Keratinocyte (primary cell): ENCODE measurements at regions not wholly inside any gene's neighbourhood (a gene's known extent, or its start where the extent isn't known, plus 50 kb on each side); places are given as distances from the start of the nearest gene placed in this dataset.

Experiments
- DNase-seq: peaks from one replicate; pipeline ENCODE4 v3.0.0-alpha.2; 2011; ENCODE audit warnings: low read depth, missing footprints, low spot score
- FAIRE-seq: peaks from 2 replicates; lab custom pipeline; 2011; peaks lifted over from hg19 to GRCh38; lab: Jason Lieb, UNC
- H2AFZ ChIP-seq: 2 replicates; pipeline ENCODE4 v1.6.0; 2012; ENCODE audit warnings: low read length, control low read depth, inconsistent platforms; ENCODE audit not compliant: control insufficient read depth
- H3K27ac ChIP-seq: 2 replicates; pipeline ENCODE4 v1.5.1; 2011; ENCODE audit warnings: low read length; ENCODE audit not compliant: control insufficient read depth, insufficient read depth
- H3K27me3 ChIP-seq: 3 replicates; pipeline ENCODE4 v1.6.0; 2011; ENCODE audit warnings: low read length; ENCODE audit not compliant: control insufficient read depth, insufficient read depth; ENCODE audit errors: extremely low read depth
- H3K36me3 ChIP-seq, 2 experiments: 2 replicates in 1 of 2; 3 replicates in 1 of 2; pipeline ENCODE4 v1.5.1; 2011; ENCODE audit warnings: low read length in 2 of 2, mild to moderate bottlenecking in 1 of 2; ENCODE audit not compliant: control insufficient read depth in 2 of 2, insufficient read depth in 2 of 2; ENCODE audit errors: extremely low read depth in 1 of 2
- H3K4me1 ChIP-seq: 3 replicates; pipeline ENCODE4 v1.5.1; 2011; ENCODE audit warnings: low read length; ENCODE audit not compliant: control insufficient read depth, insufficient read depth; ENCODE audit errors: extremely low read depth
- H3K4me2 ChIP-seq: 3 replicates; pipeline ENCODE4 v1.6.0; 2011; ENCODE audit warnings: low read depth, low read length; ENCODE audit not compliant: control insufficient read depth, insufficient read depth; ENCODE audit errors: extremely low read depth
- H3K4me3 ChIP-seq, 3 experiments: fragments of 200-600 bp in 1 of 3; sonication (generic) in 1 of 3; 2 replicates in 2 of 3; 3 replicates in 1 of 3; pipeline ENCODE4 v1.5.1; 2011 to 2016; ENCODE audit warnings: low read length in 3 of 3, mild to moderate bottlenecking in 3 of 3, control low read depth in 2 of 3, inconsistent platforms in 1 of 3, low read depth in 1 of 3, mixed read lengths in 1 of 3, mixed run types in 1 of 3, moderate library complexity in 1 of 3; ENCODE audit not compliant: control insufficient read depth in 2 of 3, insufficient read depth in 2 of 3; ENCODE audit errors: extremely low read depth in 1 of 3
- H3K79me2 ChIP-seq: 2 replicates; pipeline ENCODE4 v1.6.0; 2012; ENCODE audit warnings: low read length; ENCODE audit not compliant: control insufficient read depth, insufficient read depth
- H3K9ac ChIP-seq: 3 replicates; pipeline ENCODE4 v1.6.0; 2011; ENCODE audit warnings: low read length; ENCODE audit not compliant: control insufficient read depth, insufficient read depth; ENCODE audit errors: extremely low read depth
- H3K9me1 ChIP-seq: 3 replicates; pipeline ENCODE4 v1.6.0; 2011; ENCODE audit warnings: low read length; ENCODE audit not compliant: control insufficient read depth, insufficient read depth; ENCODE audit errors: extremely low read depth
- H3K9me3 ChIP-seq: 2 replicates; pipeline ENCODE4 v1.5.1; 2012; ENCODE audit warnings: low read depth, low read length; ENCODE audit not compliant: control insufficient read depth
- H4K20me1 ChIP-seq: 3 replicates; pipeline ENCODE4 v1.6.0; 2011; ENCODE audit warnings: low read length; ENCODE audit not compliant: control insufficient read depth, insufficient read depth; ENCODE audit errors: extremely low read depth
- EZH2 ChIP-seq: IDR thresholded peaks from one replicate; pipeline ENCODE4 v1.6.1; 2012; ENCODE audit warnings: inconsistent platforms, mild to moderate bottlenecking, low read length, moderate library complexity
- dilution Hi-C: fragments of 300-500 bp; cut with MboI; formaldehyde crosslinking; loops from one replicate; pipeline ENCODE4 v1.7.0; 2020; ENCODE audit warnings: low sequenced_read_pairs; ENCODE audit not compliant: extremely low pct_ligation_motif_present
- TF ChIP-seq, protein P1 (sequence below), 3 experiments: IDR thresholded peaks in 1 of 3; conservative IDR thresholded peaks in 1 of 3; optimal IDR thresholded peaks in 1 of 3; 2 replicates in 2 of 3; 3 replicates in 1 of 3; pipeline versions ENCODE3 to v1.5.1; 2011; ENCODE audit warnings: low read length in 3 of 3, mild to moderate bottlenecking in 3 of 3, moderate library complexity in 2 of 3, control low read depth in 1 of 3, inconsistent platforms in 1 of 3; ENCODE audit not compliant: insufficient read depth in 2 of 3; ENCODE audit errors: extremely low read depth in 1 of 3

DNA sequence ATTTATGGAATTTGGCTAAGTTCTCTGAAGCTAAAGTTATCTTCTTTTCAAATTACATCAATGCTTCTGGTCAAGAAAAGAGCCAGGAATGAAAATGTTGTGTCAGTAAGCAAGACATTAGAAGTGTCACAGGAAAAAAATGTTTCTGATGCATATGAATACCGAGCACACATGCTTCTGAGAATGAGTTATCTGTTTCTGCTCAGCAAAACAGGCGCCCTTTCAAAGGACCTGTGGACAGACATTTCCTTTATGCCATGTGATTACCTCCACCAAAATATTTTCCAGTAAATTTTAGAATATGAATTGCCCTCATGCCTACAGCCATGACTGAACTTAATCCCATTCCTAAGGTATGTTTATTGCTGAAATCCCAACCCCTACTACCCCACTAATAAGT is 55.4 kb upstream of the RNF180 start:
- H3K4me2 ChIP-seq = no peak overlapping the region
- no peaks in the 10 kb centered on the region for H3K27me3 ChIP-seq

GRCh38 chr5:64108674-64109073 is 57.0 kb upstream of the RNF180 start:
- Histone ChIP-seq H3K27me3 (no peaks in the 10 kb centered on the region), H4K20me1 (no peaks in the 10 kb centered on the region), H3K27ac (no peak overlapping the region), H2AFZ (no peak overlapping the region), H3K9me3 (no peaks in the 10 kb centered on the region), H3K9ac (no peak overlapping the region), H3K9me1 (no peaks in the 10 kb centered on the region), H3K4me3 (no peak overlapping the region), H3K79me2 (no peaks in the 10 kb centered on the region), H3K36me3 (no peaks in the 10 kb centered on the region), H3K4me2 (no peak overlapping the region), H3K4me1 (no peaks in the 10 kb centered on the region)
- FAIRE-seq = no peak
- dilution Hi-C loops = no loop called here
- no peak for DNase-seq
- TF ChIP-seq, protein P1, sequence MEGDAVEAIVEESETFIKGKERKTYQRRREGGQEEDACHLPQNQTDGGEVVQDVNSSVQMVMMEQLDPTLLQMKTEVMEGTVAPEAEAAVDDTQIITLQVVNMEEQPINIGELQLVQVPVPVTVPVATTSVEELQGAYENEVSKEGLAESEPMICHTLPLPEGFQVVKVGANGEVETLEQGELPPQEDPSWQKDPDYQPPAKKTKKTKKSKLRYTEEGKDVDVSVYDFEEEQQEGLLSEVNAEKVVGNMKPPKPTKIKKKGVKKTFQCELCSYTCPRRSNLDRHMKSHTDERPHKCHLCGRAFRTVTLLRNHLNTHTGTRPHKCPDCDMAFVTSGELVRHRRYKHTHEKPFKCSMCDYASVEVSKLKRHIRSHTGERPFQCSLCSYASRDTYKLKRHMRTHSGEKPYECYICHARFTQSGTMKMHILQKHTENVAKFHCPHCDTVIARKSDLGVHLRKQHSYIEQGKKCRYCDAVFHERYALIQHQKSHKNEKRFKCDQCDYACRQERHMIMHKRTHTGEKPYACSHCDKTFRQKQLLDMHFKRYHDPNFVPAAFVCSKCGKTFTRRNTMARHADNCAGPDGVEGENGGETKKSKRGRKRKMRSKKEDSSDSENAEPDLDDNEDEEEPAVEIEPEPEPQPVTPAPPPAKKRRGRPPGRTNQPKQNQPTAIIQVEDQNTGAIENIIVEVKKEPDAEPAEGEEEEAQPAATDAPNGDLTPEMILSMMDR (optimal IDR thresholded peaks at IDR 0.05 in 1 of 3, IDR thresholded peaks at IDR 0.05 in 1 of 3, conservative IDR thresholded peaks at IDR 0.05 in 1 of 3; ENCODE audit: extremely low read depth in 1 of 3, insufficient read depth in 2 of 3, low read length in 3 of 3) = no peak
- no peak for TF ChIP-seq EZH2

More for the DNA sequence above, 55.4 kb upstream of the RNF180 start:
- Histone ChIP-seq H3K79me2 (no peaks in the 10 kb centered on the region), H3K4me1 (no peaks in the 10 kb centered on the region), H4K20me1 (no peaks in the 10 kb centered on the region), H3K9me3 (no peaks in the 10 kb centered on the region), H3K4me3 (no peak overlapping the region), H3K9me1 (no peaks in the 10 kb centered on the region), H2AFZ (no peak overlapping the region), H3K9ac (no peak overlapping the region), H3K27ac (no peak overlapping the region), H3K36me3 (no peaks in the 10 kb centered on the region)
- dilution Hi-C loops = no loop called here
- DNase-seq (no peak), FAIRE-seq (no peak)
- TF ChIP-seq, protein P1 (optimal IDR thresholded peaks at IDR 0.05 in 1 of 3, IDR thresholded peaks at IDR 0.05 in 1 of 3, conservative IDR thresholded peaks at IDR 0.05 in 1 of 3; ENCODE audit: extremely low read depth in 1 of 3, insufficient read depth in 2 of 3, low read length in 3 of 3) = no peak
- no peak for TF ChIP-seq EZH2
